Fibroblast of skin of left biceps (primary cell): ENCODE measurements at regions not wholly inside any gene's neighbourhood (a gene's known extent, or its start where the extent isn't known, plus 50 kb on each side); places are given as distances from the start of the nearest gene placed in this dataset.

Experiments used
- DNase-seq, 2 experiments: peaks; one replicate each; pipeline ENCODE4 v3.0.0-alpha.2; 2013; ENCODE audit warnings: low read depth in 2 of 2

GRCh38 chr4:65126200-65126599 lies 544.1 kb downstream of the EPHA5 start:
- no peak for DNase-seq

- DNase-seq, result no peak
These were observed 550.0 kb downstream of the EPHA5 start for GRCh38 chr4:65120287-65120686.

DNA sequence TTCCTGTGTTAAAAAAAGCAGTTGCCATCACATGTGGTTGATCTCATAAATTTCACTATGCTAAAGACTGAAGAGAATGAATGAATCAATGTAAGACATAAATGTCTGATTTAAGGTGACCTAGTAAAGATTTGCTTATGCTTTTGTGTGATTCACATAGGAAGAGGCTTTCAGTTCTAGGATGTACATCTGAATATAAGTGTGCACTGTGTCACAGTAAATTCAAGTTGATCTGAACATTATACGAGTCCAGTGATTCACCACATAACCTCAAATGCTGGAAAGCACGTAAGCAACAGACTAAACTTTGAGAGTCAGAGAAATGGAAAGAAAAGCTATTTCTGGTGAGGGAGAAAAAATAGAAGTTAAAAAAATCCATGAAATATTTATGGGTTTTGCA lies 567.9 kb downstream of the EPHA5 start:
- no peak for DNase-seq

DNA sequence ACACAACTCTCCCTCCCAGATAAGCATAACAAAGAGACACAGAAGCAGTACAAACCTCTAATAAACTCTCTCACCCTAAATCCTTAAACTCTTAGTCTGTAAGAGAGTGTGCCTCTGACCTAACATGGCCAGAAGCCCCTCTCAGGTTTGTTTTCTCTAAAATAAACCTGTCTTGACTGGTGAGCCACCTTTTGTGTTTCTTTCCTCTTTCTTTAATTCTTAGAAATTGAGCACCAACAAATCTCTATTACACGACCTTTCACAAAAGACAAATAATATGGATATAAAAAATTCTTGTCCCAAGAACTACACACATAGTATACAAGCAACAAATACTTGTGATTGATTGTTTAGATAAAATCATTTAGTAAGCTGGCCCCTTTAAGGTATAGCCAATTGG lies 573.7 kb downstream of the EPHA5 start:
- no peak for DNase-seq

DNA sequence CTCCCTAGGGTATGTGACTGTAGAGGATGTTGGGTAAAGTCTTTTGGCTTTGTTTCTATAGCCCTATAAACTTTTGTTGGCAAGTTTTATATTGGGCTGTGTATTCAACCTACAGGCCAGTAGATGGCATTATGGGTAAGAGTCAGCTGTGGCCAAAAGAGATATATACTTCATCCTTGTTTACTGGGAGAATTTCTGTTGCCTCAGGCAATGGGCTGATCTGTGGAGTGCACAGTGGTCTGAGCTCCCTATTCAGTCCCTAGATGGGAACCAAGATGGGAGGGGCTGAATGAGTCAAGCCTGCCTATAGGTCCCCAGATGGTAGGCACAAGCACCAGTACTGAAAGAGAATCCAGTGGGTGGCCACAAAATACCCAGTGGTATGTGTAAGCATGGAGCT lies 580.6 kb downstream of the EPHA5 start:
- no peak for DNase-seq

GRCh38 chr4:65083076-65083475 lies 587.2 kb downstream of the EPHA5 start:
- DNase-seq, result no peak

DNA sequence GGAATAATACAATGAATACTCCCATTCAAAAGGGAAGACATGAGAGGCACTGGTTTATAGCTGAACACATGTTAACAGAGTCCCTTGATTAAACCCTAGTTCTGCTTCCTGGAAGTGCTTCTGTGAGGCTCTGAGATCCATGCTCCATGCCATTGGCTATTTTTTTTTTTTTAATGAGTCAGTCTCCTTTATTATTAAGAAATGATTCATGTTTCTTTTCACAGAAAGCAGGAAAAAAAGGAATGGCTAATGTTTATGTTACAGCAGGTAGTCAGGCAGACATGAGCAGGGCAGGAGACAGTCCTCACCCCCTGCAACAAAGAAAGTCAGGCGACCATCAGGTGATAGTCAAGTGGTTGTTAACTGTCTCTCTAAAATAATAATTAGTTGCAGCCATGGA lies 598.7 kb downstream of the EPHA5 start:
- no peak for DNase-seq

DNA sequence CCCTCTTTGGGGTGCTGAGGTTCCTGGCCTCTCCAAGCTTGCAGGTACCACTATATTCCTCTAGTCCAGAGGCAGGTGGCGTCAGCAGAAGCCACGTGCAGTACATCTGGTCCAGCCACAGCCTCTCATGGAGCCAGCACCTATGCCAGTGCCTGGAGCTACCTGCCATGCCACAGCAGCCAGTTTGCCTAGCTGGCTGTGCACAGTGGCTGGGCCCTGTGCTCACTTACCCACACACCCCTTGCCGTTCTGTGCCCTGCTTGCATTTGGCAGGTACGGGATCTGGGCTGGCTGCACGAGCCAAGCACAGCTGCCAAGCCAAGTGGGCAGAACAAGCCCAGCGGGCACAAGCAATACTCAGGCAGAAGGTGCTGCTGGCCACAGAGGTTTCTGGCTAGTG lies 601.1 kb downstream of the EPHA5 start:
- no peak for DNase-seq

- DNase-seq, result no peak
These were observed 604.2 kb downstream of the EPHA5 start for GRCh38 chr4:65066106-65066505.

DNA sequence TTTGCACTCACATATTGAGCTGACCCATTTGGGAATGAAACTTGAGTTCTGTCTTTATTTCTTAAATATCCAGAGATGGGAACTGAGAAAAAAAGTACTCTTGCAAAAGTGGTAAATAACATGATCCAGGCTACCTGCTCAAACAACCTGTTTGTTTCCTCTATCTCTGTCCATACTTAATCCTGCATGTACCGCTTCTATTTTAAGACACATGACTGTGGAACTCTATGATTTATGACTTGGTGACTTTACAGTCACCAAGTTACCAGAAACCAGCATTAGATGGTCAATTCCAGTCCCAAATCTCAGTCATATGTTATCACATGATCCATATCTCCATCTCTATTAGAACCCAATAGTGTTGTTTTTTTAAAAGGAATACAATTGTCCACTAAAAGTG lies 606.7 kb downstream of the EPHA5 start:
- DNase-seq, result no peak

DNA sequence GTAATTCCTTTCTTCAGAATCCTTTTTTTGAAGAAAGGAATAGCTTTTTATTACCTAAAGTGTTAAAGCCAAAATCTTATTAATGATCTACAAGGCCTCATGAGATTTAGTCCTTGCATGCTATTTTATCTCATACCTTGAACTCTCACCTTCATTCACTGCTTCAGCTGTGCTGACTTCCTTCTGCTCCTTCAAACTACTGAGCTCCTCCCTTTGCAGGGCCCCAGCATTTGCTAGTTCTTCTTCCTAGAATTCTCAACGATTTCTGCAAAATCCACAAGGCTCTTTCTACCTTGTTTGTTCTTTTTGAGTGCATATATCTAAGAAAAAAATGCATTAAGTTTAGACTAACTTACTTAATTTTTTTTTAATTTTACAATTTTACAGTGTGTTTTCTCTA lies 619.5 kb downstream of the EPHA5 start:
- DNase-seq, result no peak

DNA sequence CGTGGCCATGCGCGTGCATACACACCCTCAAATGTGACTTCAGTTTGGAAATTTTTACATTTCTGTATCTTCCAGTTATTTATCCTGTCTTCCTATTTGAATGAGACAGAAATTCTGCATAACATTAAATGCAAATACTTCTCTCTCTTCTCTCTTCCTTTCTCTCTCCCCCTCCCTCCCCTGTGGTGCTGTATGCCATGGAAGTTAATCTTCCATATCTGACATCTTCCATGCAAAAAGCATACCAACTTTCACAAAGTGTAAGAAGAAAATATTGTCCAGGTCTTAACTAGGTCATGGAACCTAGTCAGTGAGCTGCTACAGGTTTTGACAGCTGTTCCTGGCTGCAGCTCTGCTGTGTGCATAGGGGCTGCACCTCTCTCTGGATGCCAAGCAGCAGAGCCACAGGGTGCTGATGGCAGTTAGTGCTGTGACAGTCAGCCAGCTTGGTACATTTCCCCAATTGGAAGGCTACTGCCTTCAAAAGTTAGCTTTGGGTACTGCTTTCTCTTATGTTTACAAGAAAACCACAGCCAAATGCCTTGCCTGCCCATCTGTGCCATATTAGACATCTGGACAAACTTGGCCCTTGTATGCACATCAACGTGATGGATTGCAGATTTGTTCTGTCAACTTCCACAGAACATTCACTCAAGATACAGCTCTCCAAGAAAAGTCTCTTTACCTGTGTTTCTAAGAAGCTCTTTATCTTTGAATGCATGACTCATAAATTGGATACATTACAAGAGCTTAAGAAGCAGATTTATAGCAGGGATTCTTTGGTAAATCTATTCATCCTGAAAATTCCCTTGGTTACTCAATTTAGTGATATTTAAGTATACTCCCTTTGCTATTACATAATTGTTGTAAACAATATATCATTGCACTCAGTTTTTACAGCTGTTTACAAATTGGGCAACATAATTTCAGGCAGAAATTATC lies 623.8 kb downstream of the EPHA5 start:
- DNase-seq, result no peak

DNA sequence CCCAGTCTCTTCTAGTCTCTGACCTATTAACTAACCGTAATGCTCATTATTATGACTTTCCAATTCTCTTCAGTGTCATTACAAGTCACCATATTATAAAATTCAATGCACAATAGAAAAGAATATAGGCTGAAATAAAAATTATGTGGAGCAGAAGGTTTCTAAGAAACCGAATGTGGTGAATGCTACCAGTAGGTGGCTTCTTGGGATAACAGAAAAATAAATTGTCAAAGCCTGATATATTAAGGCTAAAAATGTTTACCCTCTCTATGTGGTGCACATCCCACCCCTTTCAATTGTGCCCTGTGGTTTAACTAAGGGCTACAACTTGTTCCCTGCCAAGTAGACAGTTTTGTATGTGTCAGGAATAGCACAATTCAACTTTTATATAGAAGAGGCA lies 624.6 kb upstream of the TECRL start:
- no peak for DNase-seq

DNA sequence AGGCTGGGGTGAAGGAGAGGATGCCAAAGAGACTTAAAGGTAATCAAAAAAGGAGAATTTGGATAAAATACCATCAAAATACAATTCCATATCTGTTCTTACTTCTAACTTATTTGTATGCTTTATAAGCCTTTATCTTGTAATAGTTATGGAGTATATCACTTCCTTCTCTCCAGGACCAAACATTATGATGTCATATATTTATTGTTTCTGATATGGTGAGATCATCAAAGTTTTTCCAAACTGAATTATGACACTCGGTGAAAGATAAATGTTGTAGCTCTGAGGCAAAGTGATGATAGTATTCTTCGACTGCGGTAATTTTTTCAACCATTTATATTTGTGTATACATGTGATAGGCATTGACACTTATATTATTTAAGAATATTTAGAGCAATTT lies 619.3 kb upstream of the TECRL start:
- DNase-seq, result no peak

DNA sequence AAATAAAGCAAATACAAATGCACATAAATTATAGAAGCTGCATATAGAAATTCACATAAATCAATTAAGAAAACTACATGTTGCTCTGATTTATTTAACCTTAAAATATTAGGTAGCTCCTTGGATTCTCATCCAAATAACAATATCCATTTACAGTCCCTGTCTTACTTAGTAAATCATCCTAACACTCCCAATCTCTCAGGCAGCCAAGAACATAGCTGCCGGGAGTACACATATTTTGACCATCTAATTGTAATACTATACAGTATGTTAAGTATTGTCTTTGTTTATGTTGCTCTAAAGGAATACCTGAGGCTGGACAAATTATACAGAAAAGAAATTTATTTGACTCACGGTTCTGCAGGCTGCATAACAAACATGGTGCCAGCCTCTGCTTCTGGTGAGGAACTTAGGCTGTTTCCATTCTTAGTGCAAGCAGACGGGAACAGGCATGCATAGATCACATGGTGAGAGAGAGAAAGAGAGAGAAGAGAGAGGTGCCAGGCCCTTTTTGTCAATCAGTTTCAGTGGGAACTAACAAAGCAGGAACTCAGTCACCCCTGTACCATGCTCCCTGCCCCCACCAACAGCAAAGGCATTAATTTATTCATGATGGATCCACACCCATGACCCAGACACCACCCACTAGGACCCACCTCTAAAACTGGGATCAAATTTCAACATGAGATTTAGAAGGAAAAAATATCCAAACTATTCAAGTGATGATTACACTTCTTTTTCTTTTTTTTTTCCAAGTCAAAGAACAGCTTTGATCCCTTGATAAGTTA lies 614.8 kb upstream of the TECRL start:
- DNase-seq, result no peak

DNA sequence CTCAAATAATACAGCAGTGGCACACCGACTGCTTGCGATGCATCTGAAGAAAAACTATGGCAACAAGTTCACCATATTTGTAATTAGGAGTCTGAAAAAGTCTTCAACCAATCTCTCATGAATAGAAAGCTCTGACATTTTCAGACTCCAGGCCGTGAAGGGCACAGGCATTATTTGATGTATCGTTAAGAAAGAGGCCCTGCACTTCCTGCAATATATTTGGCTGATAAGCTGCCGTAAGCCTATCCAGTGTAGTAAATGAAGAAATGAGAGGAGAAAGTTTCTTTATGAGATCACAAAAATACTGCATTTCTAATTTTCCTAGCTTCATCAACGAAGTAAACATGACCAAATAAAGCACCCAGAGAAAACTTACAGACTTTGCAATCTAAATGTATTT lies 613.8 kb upstream of the TECRL start:
- no peak for DNase-seq

DNA sequence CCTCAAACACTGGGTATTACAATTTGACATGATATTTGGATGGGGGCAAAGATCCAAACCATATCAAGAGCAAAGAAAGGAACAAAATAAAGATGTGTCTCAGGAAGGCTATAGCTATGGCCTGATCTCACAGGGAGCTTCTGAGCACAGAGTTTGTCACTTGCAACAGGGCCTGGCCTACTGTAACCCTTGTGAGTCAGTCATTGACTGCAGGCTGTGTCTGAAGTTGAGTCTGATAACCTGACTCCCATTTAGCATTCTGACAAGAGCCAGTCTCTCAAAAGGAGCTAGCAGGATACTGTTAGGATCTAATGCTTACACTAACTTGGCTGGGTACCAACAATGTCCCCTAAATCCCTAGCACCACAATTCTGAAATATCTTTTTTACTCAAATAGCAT lies 612.5 kb upstream of the TECRL start:
- DNase-seq, result no peak

DNA sequence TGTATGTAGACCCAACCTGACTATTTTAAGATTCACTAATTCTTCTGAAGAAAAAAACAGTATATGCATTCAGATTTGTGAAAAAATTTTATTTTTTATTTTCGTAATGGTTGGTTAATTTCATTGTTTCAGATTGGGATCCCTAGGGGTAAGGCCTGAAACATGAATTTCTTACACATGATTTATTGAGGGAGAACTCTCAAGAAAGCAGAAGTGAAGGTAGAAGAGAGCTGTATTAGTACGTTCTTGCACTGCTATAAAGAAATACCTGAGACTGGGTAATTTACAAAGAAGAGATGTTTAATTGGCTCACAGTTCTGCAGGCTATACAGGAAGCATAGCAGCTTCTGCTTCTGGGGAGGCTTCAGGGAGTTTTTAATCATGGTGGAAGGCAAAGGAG lies 611.9 kb upstream of the TECRL start:
- no peak for DNase-seq

DNA sequence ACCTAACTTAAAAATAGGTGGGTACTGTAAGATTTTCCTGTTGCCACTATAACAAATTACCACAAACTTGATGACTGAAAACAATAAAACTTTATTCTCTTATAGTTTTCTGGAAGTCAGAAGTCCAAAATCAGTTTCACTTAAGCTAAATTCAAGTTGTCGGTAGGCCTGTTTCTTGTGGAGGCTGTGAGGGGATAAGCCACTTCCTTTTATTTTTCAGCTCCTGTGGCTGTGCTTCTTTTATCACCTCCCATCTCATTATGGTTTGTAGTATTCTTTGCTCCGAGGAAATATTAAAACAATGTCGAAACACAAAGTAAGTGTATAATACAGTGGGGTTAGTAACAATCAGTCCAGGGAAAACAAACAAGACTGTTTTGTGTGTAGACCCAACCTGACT lies 610.5 kb upstream of the TECRL start:
- DNase-seq, result no peak

GRCh38 chr4:65018313-65018712 lies 609.1 kb upstream of the TECRL start:
- no peak for DNase-seq

DNA sequence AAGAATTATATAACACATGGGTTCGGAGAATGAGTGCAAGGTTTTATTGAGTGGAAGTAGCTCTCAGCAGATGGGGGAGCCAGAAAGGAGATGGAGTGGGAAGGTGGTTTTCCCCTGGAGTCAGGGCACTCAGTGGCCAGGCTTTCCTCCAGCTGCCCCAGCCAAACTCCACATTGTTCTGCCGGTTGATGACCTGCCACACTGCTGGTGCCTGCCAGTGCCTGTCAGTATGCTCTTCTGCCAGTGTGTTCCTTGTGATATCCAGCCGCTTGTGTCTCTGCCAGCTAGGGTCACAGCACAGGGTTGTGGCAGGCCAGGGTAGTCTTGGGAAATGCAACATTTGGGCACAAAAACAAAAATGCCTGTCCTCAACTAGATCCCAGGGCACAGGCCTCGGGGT lies 604.8 kb upstream of the TECRL start:
- no peak for DNase-seq

GRCh38 chr4:65007841-65008439 lies 598.7 kb upstream of the TECRL start:
- no peak for DNase-seq

DNA sequence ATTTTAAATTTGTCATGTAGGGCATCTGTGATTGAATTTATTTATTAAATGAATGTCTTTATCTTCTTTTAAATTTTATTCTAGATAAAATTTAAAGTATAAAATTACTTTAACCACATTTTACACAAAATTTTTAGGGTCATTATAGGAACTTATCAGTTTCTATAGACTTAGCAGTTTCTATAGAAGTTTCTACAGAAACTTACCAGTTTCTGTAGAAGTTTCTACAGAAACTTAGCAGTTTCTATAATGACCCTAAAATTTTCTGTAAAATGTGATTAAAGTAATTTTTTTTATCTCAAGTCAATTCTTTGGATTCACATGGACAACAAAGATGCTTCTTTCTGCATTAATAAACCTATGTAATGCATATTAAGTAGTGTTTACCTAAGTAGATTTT lies 565.9 kb upstream of the TECRL start:
- no peak for DNase-seq
